ENCODE measurements at regions not wholly inside any gene's neighbourhood (a gene's known extent, or its start where the extent isn't known, plus 50 kb on each side); places are given as distances from the start of the nearest gene placed in this dataset.

DNA sequence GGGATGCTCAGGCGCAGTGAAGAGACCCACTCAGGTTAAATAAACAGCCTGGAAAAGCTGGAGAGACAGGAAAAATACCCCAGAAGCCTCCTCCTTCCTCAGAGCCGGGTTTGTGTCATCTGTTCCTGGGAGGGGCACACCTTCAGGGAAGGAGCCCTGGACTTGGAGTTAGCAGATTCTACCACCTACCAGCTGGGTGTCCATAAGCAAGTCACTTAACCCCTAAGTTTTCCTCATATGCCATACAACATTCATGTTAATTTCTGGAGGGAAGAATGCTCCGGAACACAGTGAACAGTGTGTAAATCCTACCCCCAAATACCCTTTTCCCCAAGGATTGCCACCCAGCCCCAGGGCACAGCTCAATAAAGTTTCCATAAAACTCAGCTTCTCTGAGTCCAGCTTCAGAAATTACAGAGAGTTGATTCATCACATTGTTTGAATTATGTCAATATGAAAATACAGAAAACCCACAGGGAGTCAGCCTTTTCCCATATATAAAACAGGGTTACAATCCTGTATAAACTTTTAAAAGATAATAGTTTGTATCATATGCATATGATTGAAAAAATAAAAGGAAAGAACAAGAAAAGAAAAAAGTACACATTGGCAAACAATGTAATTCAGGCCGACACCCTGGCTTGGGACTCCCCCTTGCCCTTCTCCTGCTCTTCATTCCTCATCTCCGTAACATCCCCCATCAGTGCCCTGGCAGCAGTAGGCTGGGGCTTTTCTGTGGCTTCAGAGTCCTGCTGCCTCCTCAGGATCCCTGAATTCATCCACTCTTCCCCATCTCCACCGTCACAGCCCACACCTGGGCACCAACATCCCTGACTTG, 291.8 kb upstream of the USP24 start:
- no peak for DNase-seq

DNA sequence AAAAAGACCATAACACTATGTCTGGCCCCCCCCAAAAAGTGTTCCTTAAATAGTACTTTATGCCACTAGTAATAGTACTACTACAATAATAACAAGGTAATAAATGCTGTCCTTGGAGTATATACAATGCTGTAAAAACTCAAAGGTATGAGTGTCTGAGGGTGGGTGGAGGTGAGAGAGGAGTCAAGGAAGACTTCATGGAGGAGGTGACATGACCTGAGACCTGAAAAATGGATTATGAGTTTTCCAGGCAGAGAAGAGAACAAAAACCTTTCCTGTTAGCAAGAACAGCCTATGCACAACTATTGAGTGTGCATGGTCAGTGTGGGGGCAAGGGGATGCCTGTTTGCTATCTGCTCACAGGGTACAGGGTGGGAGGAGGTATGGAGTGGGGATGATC, 290.2 kb upstream of the USP24 start:
- no peak for DNase-seq

DNA sequence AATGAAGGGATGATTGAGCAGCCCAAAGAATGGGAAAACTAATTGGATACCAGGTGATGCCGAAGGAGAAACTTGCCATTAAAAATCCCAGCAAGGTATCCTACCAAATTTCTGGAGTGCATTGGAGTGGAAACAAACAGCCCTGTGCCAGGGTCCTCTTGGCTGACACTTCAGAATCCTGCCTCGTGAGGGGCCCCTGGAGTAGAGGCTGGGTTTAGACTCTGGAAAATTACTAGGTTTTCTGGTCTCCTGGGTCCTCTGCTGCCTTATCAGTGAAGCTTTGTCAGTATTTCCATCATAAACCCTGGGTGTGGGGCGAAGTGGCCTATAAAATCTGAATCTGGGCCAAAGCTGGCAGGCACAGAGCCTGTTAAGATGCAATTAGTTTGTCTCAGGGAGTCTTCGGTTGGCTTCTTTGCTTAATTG, 289.2 kb upstream of the USP24 start:
- DNase-seq, result no peak

DNA sequence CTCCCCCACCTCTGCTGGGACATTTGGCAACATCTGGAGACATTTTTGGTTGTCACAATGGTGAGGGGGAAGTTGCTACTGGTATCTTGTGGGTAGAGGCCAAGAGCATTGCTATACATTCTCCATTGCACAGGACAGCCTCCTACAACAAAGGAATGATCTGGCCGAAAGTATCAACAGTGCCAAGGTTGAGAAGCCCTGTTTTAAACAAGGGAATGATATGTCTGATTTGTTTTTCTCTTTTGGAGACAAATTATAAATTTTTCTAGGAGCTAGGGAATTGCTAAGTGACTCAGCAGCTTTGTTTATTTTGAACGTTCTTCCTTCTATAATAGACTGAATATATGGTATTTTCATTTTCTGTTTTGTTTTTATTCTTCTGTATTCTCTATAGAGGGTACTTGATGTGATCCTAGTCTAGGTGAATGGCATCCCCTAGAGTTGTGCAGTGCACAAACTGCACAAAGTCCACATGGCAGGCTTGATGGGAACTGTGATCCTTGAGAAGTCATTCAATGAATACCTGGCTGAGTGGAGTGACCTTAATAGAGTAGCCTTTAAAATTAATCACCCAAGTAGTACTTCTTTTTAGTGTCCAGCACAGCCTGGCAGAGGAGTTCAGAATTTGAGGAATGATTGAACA, 288.6 kb upstream of the USP24 start:
- no peak for DNase-seq

DNA sequence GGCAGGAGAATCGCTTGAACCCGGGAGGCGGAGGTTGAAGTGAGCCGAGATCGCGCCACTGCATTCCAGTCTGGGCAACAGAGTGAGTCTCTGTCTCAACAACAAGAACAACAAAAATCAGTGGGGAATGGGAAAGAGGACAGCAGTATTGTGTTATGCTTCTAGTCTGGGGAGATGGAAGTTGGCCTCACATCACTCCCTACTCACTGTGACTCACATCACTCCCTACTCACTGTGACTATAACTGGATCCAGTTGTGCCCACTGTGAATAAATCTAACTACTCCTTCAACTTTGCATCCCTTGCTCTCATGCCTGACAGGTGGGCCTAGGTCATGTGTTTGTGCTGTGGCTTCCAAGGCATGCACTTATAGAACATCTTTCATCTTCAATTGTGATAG, 285.4 kb upstream of the USP24 start:
- DNase-seq, result no peak

DNA sequence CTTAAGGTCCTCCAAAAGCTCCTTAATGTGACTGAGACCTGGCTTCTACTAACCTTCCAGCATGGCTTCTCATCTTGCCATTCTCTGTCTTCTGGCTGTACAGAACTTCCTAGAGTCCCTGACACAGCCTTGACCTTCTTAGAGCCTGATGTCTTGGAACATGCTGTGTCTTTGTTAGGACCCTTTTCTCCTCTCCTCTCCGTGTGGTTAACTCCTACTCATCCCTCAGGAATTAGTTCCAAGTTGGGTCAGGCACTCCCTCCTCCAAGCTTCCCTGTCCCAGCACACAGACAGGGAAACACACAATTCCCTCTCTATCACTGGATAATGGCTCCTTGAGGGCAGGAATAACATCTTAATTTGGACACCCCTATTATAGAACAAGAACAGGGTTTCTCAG, 275.4 kb upstream of the USP24 start:
- DNase-seq, result no peak

DNA sequence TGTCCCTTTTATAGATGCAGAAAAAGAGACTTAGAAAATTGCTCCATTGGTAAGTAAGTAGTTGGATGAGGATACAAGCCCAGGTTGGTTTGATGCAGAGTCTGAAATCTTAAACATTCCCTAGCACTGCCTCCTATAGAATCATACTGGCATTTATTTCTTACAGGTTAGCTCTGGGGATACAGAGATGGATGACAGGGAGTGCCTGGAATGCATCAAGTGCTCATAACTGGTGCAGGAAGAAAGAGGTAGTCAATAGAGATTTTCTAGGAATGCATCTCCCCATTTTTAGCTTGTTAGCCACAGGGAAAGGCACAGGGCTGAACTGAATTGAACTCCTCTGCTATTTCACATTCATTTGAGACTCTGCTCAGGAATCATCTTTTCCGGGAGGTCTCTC, 269.0 kb upstream of the USP24 start:
- DNase-seq, result no peak

DNA sequence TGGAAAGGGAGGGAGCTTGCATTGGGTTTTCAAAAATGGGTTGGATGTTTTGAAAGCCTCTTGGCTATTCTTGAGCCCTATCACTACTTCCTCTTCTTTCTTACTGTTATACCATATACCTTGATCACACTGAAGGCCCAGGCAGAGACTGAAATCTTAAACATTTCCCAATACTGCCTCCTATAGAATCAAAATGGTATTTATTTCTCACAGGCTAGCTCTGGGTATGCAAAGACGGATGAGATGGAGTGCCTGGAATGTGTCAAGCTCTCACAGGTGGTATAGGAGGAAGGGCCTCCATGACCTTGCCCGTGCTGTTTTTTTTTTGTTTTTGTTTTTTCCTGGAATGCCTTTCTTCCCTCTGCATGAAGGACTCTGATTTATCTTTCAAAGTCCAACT, 268.4 kb upstream of the USP24 start:
- no peak for DNase-seq

DNA sequence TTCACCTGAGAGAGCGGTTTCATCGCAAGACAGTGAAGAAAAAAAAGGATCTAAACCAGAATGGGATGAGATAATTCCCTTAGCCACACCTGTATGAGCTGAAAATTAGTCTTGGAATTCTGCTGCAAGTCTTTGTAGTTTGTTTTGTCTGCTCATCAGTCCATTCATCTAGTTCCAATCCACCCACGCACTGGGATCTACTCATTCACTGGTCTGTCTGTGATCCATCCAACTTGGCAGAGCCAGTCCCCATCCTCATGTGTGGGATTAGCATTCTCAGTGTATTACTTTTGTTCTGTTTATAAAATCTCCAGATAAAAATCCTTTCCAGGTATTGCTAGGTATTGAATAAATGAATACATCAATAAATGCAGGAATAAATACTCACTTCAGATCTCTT, 266.5 kb upstream of the USP24 start:
- no peak for DNase-seq

DNA sequence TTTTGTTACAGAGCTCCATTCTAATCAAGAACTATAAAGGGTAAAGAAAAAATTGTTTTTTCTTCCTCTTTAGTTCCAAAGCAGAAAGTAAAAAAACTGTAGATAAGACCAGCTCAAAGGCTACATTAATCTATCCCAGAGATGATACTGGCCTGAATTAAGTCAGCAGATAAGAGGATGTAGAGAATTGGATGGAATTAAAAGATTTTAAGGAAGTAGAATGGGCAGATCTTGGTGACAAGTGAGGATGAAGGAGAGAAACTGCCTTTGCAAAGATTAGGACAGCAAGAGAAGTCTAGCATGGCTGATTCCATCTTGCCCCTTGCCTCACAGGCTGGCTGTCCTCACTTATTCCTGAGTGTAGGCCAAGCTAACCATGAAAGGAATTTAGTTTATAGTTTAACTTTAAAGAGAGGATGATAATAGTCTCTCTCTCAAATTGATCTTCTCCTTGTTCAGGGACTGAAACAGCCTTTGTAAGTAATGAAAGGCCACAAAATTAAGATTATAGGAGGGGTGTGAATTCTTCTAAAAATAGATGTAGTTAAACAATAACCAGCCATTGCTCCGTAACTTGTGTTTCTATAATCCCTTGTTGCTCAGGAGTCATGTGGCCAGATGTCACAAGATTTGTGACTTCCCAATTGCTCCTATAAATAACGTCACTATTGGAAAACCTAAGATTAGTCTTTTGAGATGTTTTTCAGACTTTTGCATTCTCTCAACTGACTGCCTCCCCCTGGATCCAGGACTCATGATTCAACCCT, 265.0 kb upstream of the USP24 start:
- no peak for DNase-seq

DNA sequence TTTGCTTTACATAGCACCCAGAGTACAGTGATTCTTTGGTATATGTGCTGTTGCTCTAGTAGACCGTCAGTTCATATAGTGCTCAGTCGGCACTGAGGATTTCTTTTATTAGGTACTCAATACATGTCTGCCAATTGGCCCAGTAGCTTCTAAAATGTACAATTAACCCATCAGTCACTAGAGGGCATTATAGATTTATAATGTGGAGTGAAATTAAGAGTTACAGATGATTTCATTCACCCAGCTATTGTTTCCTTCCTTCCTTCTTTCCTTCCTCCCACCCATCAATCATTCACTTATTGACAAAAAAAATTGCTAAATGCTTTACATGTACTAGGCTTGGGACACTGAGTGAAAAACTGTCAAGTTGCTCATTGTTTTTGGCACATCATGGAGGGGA, 263.6 kb upstream of the USP24 start:
- no peak for DNase-seq

DNA sequence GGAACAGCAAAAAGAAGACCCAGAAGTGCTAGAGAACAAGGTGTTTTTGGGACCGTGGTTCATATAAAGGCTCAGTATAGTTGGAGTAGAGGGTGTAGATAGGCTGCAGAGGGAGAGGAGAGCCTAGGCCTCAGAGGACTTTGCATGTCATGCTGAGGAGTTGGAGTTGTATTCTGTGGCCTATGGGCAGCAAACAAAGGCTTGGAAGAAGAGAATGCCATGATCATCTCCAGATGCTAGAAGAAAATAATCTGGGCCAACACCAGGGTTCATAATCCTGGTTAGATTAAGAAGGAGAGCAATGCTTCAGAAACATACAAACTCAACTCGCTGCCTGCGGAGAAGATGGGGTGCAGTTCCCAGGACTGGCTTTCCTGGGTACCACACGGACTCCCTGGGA, 262.8 kb upstream of the USP24 start:
- DNase-seq, result no peak

DNA sequence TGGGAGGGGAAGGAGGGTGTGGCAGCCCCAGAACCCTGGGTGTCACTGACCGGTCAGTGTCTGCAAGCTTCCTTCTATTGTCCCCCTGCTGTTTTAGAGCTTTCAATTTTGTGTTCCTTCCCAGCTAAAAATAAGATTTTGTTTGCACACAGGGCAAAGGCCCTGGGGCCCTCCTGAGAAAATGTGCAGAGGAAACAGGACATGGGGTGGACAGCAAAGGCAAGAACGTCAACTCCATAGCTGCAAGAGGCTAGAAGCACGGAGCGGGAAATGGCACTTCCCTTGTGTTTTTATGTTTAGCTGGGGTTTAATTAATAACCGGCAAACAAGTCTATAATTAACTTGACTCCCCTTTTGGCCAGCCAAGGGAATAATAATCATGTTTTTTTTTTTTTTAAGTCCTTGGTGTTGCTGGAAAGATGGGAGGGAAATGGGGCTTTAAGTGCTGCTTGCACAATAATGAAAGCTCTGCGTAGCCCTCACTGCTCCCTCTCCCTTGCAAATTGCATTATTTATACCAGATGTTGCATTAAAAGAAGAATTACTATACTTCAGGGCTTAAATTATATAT, 261.4 kb upstream of the USP24 start:
- DNase-seq, result no peak

DNA sequence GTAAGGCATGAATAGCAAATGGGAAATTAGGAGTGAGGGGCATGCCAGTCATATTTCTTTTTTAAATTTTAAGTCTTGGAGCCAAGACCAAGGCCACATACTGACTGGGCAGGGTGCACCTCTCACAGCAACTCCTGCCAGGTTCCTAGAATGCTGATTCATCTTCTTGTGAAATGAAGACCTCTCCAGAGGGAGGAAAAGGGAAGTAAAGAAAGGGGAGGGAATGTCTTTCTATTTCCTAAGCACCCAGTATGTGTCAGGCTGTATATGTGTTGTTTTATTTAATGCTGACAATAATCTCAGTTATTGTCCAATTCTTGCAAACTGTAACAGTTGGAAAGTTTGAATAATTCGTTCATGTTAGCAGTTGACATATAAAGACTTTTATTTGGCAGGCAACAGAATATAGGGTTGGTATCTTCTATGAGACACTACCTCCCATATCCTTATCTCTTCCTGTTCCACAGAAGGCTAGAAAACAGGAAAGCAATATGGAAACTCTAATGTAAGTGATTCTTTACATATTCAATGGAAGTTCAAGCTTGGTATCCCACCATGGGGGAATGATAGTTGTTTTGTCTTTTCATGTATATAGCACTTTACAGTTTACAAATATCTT, 259.1 kb upstream of the USP24 start:
- no peak for DNase-seq

DNA sequence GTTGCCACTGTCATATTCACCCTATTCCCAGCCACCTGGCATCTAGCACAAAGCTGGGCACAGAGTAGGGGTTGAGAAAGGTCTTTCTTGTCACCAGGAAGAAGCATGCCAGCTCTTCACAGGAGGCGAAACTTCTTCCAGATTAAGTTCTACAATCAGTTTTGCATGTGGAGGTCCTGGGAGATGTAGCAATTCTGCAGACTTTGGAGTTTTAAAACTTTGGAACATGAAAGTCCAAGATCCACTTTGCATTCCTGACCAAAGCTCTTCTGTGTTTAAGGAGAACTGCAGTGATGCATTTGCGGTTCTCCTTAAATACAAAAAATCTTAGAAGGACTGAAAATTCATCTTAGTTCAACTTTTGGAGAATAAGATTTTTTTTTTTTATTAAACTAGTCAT, 258.5 kb upstream of the USP24 start:
- DNase-seq, result no peak

DNA sequence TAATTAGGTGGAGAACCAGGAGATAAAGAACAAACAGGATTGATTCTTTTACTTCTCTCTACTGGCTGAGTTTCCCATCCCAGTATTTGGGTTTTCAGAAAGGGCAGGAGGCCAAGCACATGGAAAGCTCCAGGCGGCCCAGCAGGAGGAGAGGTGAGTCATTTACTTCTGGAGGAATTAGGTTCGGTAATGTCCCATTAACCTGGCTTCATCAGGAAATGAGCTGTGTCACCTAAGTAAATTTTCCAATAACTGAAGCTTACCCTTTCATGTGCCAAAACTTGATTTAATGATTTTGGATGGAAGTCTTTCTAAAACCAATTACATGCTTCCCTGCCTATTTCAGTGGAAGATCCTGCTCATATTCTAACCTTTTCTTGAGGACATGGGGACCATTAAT, 257.6 kb upstream of the USP24 start:
- no peak for DNase-seq

DNA sequence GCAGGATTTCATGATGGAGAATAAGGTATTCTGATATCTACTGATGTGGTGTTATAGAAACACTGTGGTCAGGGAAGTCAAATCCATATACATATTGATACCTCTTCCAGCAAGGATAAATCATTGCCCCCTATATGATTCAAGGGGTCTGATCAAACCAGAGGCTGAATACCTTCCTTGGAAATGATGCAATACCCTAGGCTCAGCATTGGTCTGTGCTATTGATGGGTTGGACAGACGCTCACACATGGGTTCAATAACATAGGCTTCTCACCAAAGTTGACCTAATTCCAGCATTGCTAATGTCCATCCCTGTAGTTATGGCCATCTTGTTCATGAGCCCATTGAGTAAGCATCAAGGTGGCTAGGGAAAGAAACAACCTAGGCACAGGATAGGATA, 257.0 kb upstream of the USP24 start:
- no peak for DNase-seq

DNA sequence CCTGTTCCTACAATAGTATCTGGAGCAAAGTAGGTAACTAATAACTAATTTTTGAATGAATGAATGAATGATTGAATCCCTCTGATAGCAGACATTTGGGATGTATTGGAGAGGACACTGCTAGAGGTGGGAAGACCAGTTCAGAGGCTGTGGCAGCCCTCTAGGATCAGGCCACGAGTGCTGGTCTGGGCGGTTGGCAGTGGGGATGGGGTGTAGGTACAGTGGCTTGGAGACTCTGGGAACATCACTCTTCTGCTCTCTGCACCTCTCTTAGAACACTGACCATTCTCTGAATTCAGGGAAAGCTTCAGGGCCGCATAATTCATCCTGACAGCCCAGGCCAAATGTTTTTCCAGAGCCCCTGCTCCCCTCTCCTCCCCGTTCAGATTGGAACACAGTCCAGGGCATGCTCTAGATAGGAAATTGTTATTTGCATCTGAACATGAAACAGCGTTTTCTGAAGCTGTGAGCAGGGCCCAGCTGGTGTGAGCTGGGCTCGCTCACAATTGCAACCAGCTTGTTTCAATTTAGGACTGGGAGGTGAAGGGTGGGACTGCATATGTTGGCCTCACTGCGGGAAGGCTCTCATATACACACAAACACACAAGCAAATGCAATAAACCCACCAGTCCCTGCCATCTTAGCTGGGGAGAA, 253.1 kb upstream of the USP24 start:
- no peak for DNase-seq

DNA sequence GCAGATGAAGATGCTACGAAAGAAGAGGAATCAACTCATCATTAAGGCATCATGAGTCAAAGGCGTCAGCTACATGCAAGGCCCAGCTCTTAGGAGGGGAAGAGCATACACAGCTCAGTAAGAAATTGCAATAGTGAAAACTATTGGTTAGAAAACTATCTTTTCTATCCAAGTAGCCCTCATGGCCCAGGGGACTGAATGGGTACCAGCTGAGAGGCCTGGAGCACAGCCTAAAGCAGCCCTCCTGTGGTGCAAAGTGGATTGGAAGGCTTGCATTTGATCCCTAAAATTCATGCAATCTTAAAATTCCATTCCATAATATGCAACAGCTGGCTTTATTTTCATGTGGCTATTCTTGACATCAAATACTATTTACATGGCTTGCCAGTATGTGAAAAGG, 251.8 kb upstream of the USP24 start:
- DNase-seq, result no peak

DNA sequence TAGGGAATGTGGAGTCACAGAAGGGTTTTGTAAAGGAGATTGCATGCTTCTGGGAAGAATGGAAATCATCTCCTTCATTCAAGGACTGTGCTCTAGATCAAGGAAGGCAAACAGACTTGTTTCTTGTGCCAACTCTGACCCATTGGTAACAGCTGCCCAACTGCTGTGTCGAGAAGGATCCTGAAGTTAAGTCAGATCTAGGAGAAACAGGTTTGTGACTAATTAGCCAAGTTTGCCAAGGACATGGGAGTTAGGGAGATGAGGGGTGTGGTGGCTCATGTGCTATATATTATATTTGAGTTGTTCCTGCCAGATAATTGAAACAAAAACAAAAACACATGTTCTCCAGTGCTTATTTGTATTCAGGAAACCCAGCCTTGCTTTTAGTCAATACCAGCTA, 251.2 kb upstream of the USP24 start:
- no peak for DNase-seq

DNA sequence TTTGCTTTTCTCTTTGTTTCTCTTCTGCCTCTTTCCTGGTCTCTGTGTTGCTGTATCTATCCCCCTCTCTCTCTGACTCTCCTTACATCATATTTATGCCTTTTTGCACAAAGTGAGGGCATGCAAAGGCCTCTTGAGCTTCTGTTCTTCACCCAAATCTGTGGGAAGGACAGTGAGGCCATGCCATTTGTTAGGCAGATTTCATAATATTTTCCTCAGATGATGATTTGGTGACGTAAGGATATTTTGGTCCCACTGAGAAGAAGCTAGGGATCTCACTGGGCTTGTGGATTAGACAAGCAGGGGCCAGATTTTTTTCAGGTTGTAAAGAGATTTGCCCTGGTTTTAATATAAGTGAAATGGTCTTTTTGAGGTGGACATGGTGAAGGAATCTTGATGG, 249.4 kb upstream of the USP24 start:
- DNase-seq, result no peak

DNA sequence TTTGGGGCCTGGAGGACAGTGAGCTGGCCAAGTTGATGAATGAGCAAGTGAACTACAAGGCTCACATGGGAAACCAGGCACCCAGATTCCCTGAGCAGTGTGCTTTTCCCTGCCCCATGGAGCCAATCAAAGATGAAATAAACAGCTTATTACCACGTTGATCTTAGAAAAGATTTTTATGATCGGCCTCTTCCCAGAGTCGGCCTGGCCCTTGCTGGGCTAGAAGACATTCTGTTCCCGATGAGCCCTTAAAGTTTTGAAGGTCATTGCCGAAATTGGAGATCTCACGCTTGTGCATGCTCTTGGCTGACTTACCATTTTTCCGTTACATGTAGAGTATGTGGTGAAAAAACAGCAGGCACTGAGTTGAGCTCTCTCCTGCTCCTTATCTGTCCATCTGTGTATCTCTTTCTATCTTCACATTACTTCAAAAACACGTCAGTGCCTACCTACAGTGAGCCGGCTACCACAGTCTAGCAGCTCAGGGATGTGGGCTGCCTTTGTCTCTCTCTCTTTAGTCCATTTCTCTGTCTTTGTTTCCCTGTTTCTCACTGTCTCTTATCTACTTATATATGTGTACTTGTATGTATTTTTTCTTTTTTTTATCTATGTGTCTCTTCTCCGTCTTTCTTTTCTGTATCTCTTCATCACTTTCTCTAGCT, 248.8 kb upstream of the USP24 start:
- no peak for DNase-seq
